H1 (cell line): ENCODE measurements at regions not wholly inside any gene's neighbourhood (a gene's known extent, or its start where the extent isn't known, plus 50 kb on each side); places are given as distances from the start of the nearest gene placed in this dataset.

Experiments
- CTCF ChIA-PET: fragments of 300-600 bp; sonication (Branson Sonifier 250); formaldehyde crosslinking; loops from one replicate; lab custom pipeline; 2021; ENCODE audit not compliant: partially characterized antibody; lab: Charles Lee
- POLR2A ChIA-PET: fragments of 300-600 bp; sonication (Branson Sonifier 250); formaldehyde crosslinking; loops from one replicate; lab custom pipeline; 2021; ENCODE audit warnings: inconsistent platforms; ENCODE audit not compliant: partially characterized antibody; lab: Charles Lee
- DNase-seq, 2 experiments: peaks; one replicate each; pipeline versions ENCODE4 v3.0.0 to v3.0.0-alpha.2; 2010 to 2022; ENCODE audit warnings: low spot score in 2 of 2, low read depth in 1 of 2, mixed read lengths in 1 of 2
- FAIRE-seq: peaks from 2 replicates; lab custom pipeline; 2011; peaks lifted over from hg19 to GRCh38; lab: Jason Lieb, UNC
- H2AFZ ChIP-seq: 2 replicates; pipeline ENCODE4 v1.8.1; 2012; ENCODE audit warnings: low read length, inconsistent platforms
- H2AK5ac ChIP-seq: 2 replicates; pipeline ENCODE4 v1.6.1; 2013; ENCODE audit warnings: low read depth, low read length
- H2BK120ac ChIP-seq: replicated peaks from 2 replicates; pipeline ENCODE3; 2013; ENCODE audit warnings: low read depth, low read length, inconsistent platforms
- H2BK12ac ChIP-seq: 2 replicates; pipeline ENCODE4 v1.6.1; 2013; ENCODE audit warnings: low read depth, low read length
- H2BK15ac ChIP-seq: 2 replicates; pipeline ENCODE4 v1.6.1; 2013; ENCODE audit warnings: low read length
- H2BK20ac ChIP-seq: 2 replicates; pipeline ENCODE4 v1.6.1; 2013; ENCODE audit warnings: low read length
- H2BK5ac ChIP-seq: 2 replicates; pipeline ENCODE4 v1.6.1; 2013; ENCODE audit warnings: low read depth, low read length
- H3K14ac ChIP-seq: 2 replicates; pipeline ENCODE4 v1.6.1; 2013; ENCODE audit warnings: inconsistent platforms; ENCODE audit not compliant: insufficient read length
- H3K18ac ChIP-seq: 2 replicates; pipeline ENCODE4 v1.6.1; 2013; ENCODE audit warnings: low read length; ENCODE audit errors: extremely low read depth
- H3K23ac ChIP-seq: 2 replicates; pipeline ENCODE4 v1.6.1; 2013; ENCODE audit warnings: inconsistent platforms; ENCODE audit not compliant: insufficient read length
- H3K23me2 ChIP-seq: 2 replicates; pipeline ENCODE4 v1.6.1; 2013; ENCODE audit warnings: low read depth, low read length
- H3K27ac ChIP-seq: 2 replicates; pipeline ENCODE4 v1.6.1; 2011; ENCODE audit warnings: low read depth, low read length, inconsistent platforms
- H3K27me3 ChIP-seq, 4 experiments: replicated peaks in 1 of 4; 1 replicate in 1 of 4; 2 replicates in 3 of 4; pipeline versions ENCODE4 v1.6.1 to v1.8.1; 2011 to 2013; ENCODE audit warnings: low read length in 3 of 4, mild to moderate bottlenecking in 3 of 4, inconsistent platforms in 2 of 4, mixed read lengths in 2 of 4, moderate library complexity in 1 of 4; ENCODE audit not compliant: control insufficient read depth in 3 of 4, insufficient read depth in 3 of 4; ENCODE audit errors: extremely low read depth in 1 of 4
- H3K36me3 ChIP-seq, 4 experiments: 2 replicates each; pipeline versions ENCODE4 v1.6.1 to v1.8.1; 2011 to 2013; ENCODE audit warnings: mild to moderate bottlenecking in 4 of 4, low read length in 3 of 4, moderate library complexity in 2 of 4, control low read depth in 1 of 4, inconsistent platforms in 1 of 4; ENCODE audit not compliant: insufficient read depth in 4 of 4, control insufficient read depth in 2 of 4
- H3K4ac ChIP-seq: replicated peaks from 2 replicates; pipeline ENCODE3; 2013; ENCODE audit warnings: low read length, low read depth, mixed read lengths, inconsistent platforms; ENCODE audit not compliant: insufficient read length
- H3K4me1 ChIP-seq, 4 experiments: replicated peaks in 1 of 4; 1 replicate in 1 of 4; 2 replicates in 3 of 4; pipeline versions ENCODE4 v1.6.1 to v1.8.1; 2011 to 2013; ENCODE audit warnings: low read length in 3 of 4, inconsistent platforms in 2 of 4, mixed read lengths in 1 of 4; ENCODE audit not compliant: insufficient read depth in 4 of 4, control insufficient read depth in 3 of 4
- H3K4me2 ChIP-seq, 2 experiments: 2 replicates each; pipeline versions ENCODE4 v1.6.1 to v1.8.1; 2011 to 2013; ENCODE audit warnings: low read depth in 2 of 2, low read length in 2 of 2, control low read depth in 1 of 2, inconsistent platforms in 1 of 2, mild to moderate bottlenecking in 1 of 2; ENCODE audit not compliant: insufficient read depth in 1 of 2
- H3K4me3 ChIP-seq, 4 experiments: fragments of 200-600, 300-600 bp in 1 of 4; sonication (generic), shearing (Covaris generic), sonication (Bioruptor Twin) in 1 of 4; 2 replicates each; pipeline versions ENCODE4 v1.5.1 to v1.8.1; 2011 to 2016; ENCODE audit warnings: low read length in 4 of 4, low read depth in 3 of 4, control low read depth in 2 of 4, inconsistent platforms in 2 of 4, mild to moderate bottlenecking in 2 of 4, mixed read lengths in 1 of 4, moderate library complexity in 1 of 4; ENCODE audit not compliant: insufficient read depth in 2 of 4; ENCODE audit errors: extremely low read depth in 1 of 4
- H3K56ac ChIP-seq: replicated peaks from 2 replicates; pipeline ENCODE3; 2013; ENCODE audit warnings: low read depth, mild to moderate bottlenecking, mixed read lengths, low read length, inconsistent platforms; ENCODE audit not compliant: insufficient read length
- H3K79me1 ChIP-seq: 2 replicates; pipeline ENCODE4 v1.6.1; 2013; ENCODE audit warnings: low read depth, low read length, control low read depth
- H3K79me2 ChIP-seq, 2 experiments: 2 replicates each; pipeline versions ENCODE4 v1.6.1 to v1.8.1; 2012 to 2013; ENCODE audit warnings: low read length in 2 of 2, mild to moderate bottlenecking in 2 of 2, inconsistent platforms in 1 of 2; ENCODE audit not compliant: insufficient read depth in 2 of 2, control insufficient read depth in 1 of 2
- H3K9ac ChIP-seq, 4 experiments: replicated peaks in 1 of 4; 1 replicate in 1 of 4; 2 replicates in 3 of 4; pipeline versions ENCODE4 v1.6.1 to v1.8.1; 2011 to 2013; ENCODE audit warnings: low read depth in 3 of 4, low read length in 3 of 4, control low read depth in 2 of 4, mild to moderate bottlenecking in 2 of 4, moderate library complexity in 2 of 4, inconsistent platforms in 1 of 4; ENCODE audit errors: extremely low read depth in 1 of 4
- H3K9me3 ChIP-seq, 2 experiments: 2 replicates each; pipeline versions ENCODE4 v1.6.1 to v1.8.1; 2012 to 2013; ENCODE audit warnings: mild to moderate bottlenecking in 2 of 2, moderate library complexity in 2 of 2, control low read depth in 1 of 2, inconsistent platforms in 1 of 2, low read depth in 1 of 2, low read length in 1 of 2, mixed read lengths in 1 of 2; ENCODE audit not compliant: insufficient read depth in 2 of 2
- H4K20me1 ChIP-seq, 2 experiments: replicated peaks in 1 of 2; 2 replicates each; pipeline versions ENCODE3 to v1.8.1; 2011 to 2013; ENCODE audit warnings: inconsistent platforms in 2 of 2, low read length in 2 of 2, mild to moderate bottlenecking in 1 of 2; ENCODE audit not compliant: insufficient read depth in 2 of 2, control insufficient read depth in 1 of 2
- H4K5ac ChIP-seq: 2 replicates; pipeline ENCODE4 v1.6.1; 2013; ENCODE audit warnings: low read length, low read depth, mixed read lengths, inconsistent platforms; ENCODE audit not compliant: insufficient read length
- H4K8ac ChIP-seq: 2 replicates; pipeline ENCODE4 v1.8.0; 2013; ENCODE audit warnings: mild to moderate bottlenecking, moderate library complexity, low read length, inconsistent platforms; ENCODE audit not compliant: insufficient read depth; ENCODE audit errors: extremely low read depth
- H4K91ac ChIP-seq: replicated peaks from 2 replicates; pipeline ENCODE3; 2013; ENCODE audit warnings: low read length, mixed read lengths, inconsistent platforms; ENCODE audit not compliant: insufficient read length
- ATF3 ChIP-seq: IDR thresholded peaks from 2 replicates; pipeline ENCODE4 v1.6.1; 2011; ENCODE audit warnings: low read depth, mild to moderate bottlenecking, low read length; ENCODE audit not compliant: insufficient read depth
- CREB1 ChIP-seq: IDR thresholded peaks from 2 replicates; pipeline ENCODE4 v1.6.1; 2012; ENCODE audit warnings: inconsistent platforms
- EZH2 ChIP-seq: fragments of 200-600 bp; sonication (generic); IDR thresholded peaks from 2 replicates; pipeline ENCODE4 v1.7.1; 2012; ENCODE audit warnings: low read depth, mild to moderate bottlenecking, moderate library complexity, low read length, inconsistent platforms; ENCODE audit not compliant: severe bottlenecking
- HDAC2 ChIP-seq, 2 experiments: fragments of 300-600 bp in 1 of 2; sonication (generic) in 1 of 2; IDR thresholded peaks; 2 replicates each; pipeline ENCODE4 v1.6.1; 2011 to 2012; ENCODE audit warnings: low read depth in 2 of 2, low read length in 2 of 2, mild to moderate bottlenecking in 2 of 2, moderate library complexity in 2 of 2, borderline replicate concordance in 1 of 2, inconsistent platforms in 1 of 2
- MAFK ChIP-seq: IDR thresholded peaks from 2 replicates; pipeline ENCODE4 v1.6.1; 2012; ENCODE audit warnings: low read depth, mild to moderate bottlenecking, improper control_type of control experiment, low read length
- NANOG ChIP-seq: IDR thresholded peaks from 2 replicates; pipeline ENCODE4 v1.6.1; 2011; ENCODE audit warnings: low read length, low read depth, mild to moderate bottlenecking, inconsistent platforms; ENCODE audit not compliant: insufficient read depth, poor library complexity, severe bottlenecking
- POU5F1 ChIP-seq: IDR thresholded peaks from 2 replicates; pipeline ENCODE4 v1.6.1; 2011; ENCODE audit warnings: low read depth, mild to moderate bottlenecking, low read length, moderate library complexity
- RAD21 ChIP-seq, 2 experiments: IDR thresholded peaks in 1 of 2; conservative IDR thresholded peaks in 1 of 2; 2 replicates each; pipeline ENCODE4 v1.6.1; 2011; ENCODE audit warnings: low read depth in 2 of 2, low read length in 2 of 2, improper control_type of control experiment in 1 of 2, inconsistent platforms in 1 of 2, mild to moderate bottlenecking in 1 of 2, moderate library complexity in 1 of 2
- RFX5 ChIP-seq: IDR thresholded peaks from 2 replicates; pipeline ENCODE4 v1.6.1; 2011; ENCODE audit warnings: low read depth, low read length, improper control_type of control experiment, borderline replicate concordance
- SP2 ChIP-seq: IDR thresholded peaks from 2 replicates; pipeline ENCODE4 v1.6.1; 2012; ENCODE audit warnings: mild to moderate bottlenecking, low read length, inconsistent platforms
- TAF1 ChIP-seq: IDR thresholded peaks from 2 replicates; pipeline ENCODE4 v1.6.1; 2011; ENCODE audit warnings: mild to moderate bottlenecking, low read depth, low read length
- TBP ChIP-seq: IDR thresholded peaks from 2 replicates; pipeline ENCODE4 v1.6.1; 2011; ENCODE audit warnings: low read depth, low read length, improper control_type of control experiment
- YY1 ChIP-seq: IDR thresholded peaks from 2 replicates; pipeline ENCODE4 v1.6.1; 2011; ENCODE audit warnings: low read depth, mild to moderate bottlenecking, low read length
- ZNF274 ChIP-seq: IDR thresholded peaks from 2 replicates; pipeline ENCODE4 v1.7.0; 2012; ENCODE audit warnings: low read length, borderline replicate concordance; ENCODE audit errors: extremely low read depth
- WGBS, 2 experiments: shearing (Covaris generic) in 1 of 2; methylation state at CpG; one replicate each; pipeline versions ENCODE4 v1.1.6 to v1.1.7; 2013 to 2015; ENCODE audit warnings: low lambda C conversion rate in 2 of 2, mixed read lengths in 2 of 2, inconsistent platforms in 1 of 2, low coverage in 1 of 2, missing lambda C conversion rate in 1 of 2; ENCODE audit not compliant: insufficient replicate concordance in 2 of 2, insufficient coverage in 1 of 2, insufficient read length in 1 of 2; ENCODE audit errors: extremely low coverage in 1 of 2, missing lambda C conversion rate in 1 of 2; 5-methylcytosine and 5-hydroxymethylcytosine counted together

GRCh38 chr5:107310181-107310580, 360.6 kb downstream of the EFNA5 start:
- Histone ChIP-seq H3K4me1 (no peaks in the 10 kb centered on the region), H2BK20ac (no peak overlapping the region), H4K91ac (no peak overlapping the region), H3K9ac (no peak overlapping the region), H2AFZ (no peak overlapping the region), H3K36me3 (no peaks in the 10 kb centered on the region), H3K4ac (no peak overlapping the region), H4K8ac (no peak overlapping the region), H3K9me3 (no peaks in the 10 kb centered on the region), H3K79me1 (no peaks in the 10 kb centered on the region), H2BK12ac (no peak overlapping the region), H3K14ac (no peak overlapping the region), H4K5ac (no peak overlapping the region), H3K23me2 (no peaks in the 10 kb centered on the region), H3K18ac (no peak overlapping the region), H3K27me3 (no peaks in the 10 kb centered on the region), H3K4me3 (no peak overlapping the region), H2BK15ac (no peak overlapping the region), H3K23ac (no peak overlapping the region), H3K27ac (no peak overlapping the region), H2BK5ac (no peak overlapping the region), H2AK5ac (no peak overlapping the region), H2BK120ac (no peak overlapping the region), H3K56ac (no peak overlapping the region), H3K79me2 (no peaks in the 10 kb centered on the region), H3K4me2 (no peak overlapping the region), H4K20me1 (no peaks in the 10 kb centered on the region)
- CTCF ChIA-PET = no interaction called here
- no peak for DNase-seq
- 89% methylated on average over 1 of the region's 1 CpG; no CpG with 5 or more reads in 1 of the 2 experiments for WGBS, 2 experiments
- POLR2A ChIA-PET = no interaction called here
- FAIRE-seq = no peak
- TF ChIP-seq POU5F1 (no peak), ATF3 (no peak), MAFK (no peak), NANOG (no peak), RAD21 (IDR thresholded peaks at IDR 0.05 in 1 of 2, conservative IDR thresholded peaks at IDR 0.05 in 1 of 2; ENCODE audit: low read depth in 2 of 2, low read length in 2 of 2) (no peak), TAF1 (no peak), HDAC2 (IDR thresholded peaks at IDR 0.05; ENCODE audit: borderline replicate concordance in 1 of 2, low read depth in 2 of 2, low read length in 2 of 2) (no peak), TBP (no peak), ZNF274 (no peak), YY1 (no peak), RFX5 (no peak), EZH2 (no peak), SP2 (no peak), CREB1 (no peak)
